ENCODE measurements at regions not wholly inside any gene's neighbourhood (a gene's known extent, or its start where the extent isn't known, plus 50 kb on each side); places are given as distances from the start of the nearest gene placed in this dataset.

DNA sequence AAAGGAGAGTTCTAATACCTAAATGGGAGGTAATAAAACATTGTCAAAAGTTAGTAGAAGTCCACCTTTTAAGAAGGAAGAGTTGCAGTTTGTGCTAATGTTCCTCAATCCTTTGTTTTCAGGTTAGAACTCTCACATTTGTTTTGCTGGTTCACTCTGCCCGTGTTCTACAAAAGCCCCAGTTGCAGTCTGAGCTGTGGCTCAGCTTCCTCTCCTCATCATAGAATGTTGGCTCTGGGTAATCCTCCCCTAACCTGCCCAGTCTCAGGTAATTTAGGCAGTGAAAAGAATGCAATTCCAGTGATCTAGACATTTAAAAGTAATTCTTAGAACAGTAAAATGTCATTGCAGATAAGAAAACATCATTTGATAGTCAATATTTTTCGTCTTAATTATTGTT, 1410.4 kb upstream of the ZEB2 start:
- TF ChIP-seq, protein P1, sequence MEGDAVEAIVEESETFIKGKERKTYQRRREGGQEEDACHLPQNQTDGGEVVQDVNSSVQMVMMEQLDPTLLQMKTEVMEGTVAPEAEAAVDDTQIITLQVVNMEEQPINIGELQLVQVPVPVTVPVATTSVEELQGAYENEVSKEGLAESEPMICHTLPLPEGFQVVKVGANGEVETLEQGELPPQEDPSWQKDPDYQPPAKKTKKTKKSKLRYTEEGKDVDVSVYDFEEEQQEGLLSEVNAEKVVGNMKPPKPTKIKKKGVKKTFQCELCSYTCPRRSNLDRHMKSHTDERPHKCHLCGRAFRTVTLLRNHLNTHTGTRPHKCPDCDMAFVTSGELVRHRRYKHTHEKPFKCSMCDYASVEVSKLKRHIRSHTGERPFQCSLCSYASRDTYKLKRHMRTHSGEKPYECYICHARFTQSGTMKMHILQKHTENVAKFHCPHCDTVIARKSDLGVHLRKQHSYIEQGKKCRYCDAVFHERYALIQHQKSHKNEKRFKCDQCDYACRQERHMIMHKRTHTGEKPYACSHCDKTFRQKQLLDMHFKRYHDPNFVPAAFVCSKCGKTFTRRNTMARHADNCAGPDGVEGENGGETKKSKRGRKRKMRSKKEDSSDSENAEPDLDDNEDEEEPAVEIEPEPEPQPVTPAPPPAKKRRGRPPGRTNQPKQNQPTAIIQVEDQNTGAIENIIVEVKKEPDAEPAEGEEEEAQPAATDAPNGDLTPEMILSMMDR (IDR thresholded peaks at IDR 0.05): no peak
- no peak for TF ChIP-seq POLR2A (IDR thresholded peaks at IDR 0.05)

Data from testis (tissue), 2 donors.